ENCODE measurements at regions not wholly inside any gene's neighbourhood (a gene's known extent, or its start where the extent isn't known, plus 50 kb on each side); places are given as distances from the start of the nearest gene placed in this dataset.
A peak's percentile ranks its signal among the peaks of the same experiment; 100 is the strongest.

- DNase-seq (ENCODE audit: low read depth): no peak
These were observed 191.3 kb upstream of the AADAT start for GRCh38 chr4:170281027-170281426.

- DNase-seq (ENCODE audit: low read depth): no peak
These were observed 188.7 kb upstream of the AADAT start for GRCh38 chr4:170278460-170278859.

- DNase-seq (ENCODE audit: low read depth): no peak
These were observed 184.9 kb upstream of the AADAT start for GRCh38 chr4:170274616-170275015.

GRCh38 chr4:170272959-170273358, 183.2 kb upstream of the AADAT start:
- DNase-seq (ENCODE audit: low read depth): no peak

- DNase-seq (ENCODE audit: low read depth): no peak
These were observed 182.0 kb upstream of the AADAT start for GRCh38 chr4:170271723-170272122.

- DNase-seq (ENCODE audit: low read depth): no peak
These were observed 180.9 kb upstream of the AADAT start for GRCh38 chr4:170270628-170271027.

GRCh38 chr4:170269950-170270349, 180.2 kb upstream of the AADAT start:
- no peak for DNase-seq (ENCODE audit: low read depth)

GRCh38 chr4:170259631-170260153, 169.9 kb upstream of the AADAT start:
- peak; percentile 34 for DNase-seq (ENCODE audit: low read depth)

GRCh38 chr4:170256807-170257206, 167.1 kb upstream of the AADAT start:
- no peak for DNase-seq (ENCODE audit: low read depth)

- no peak for DNase-seq (ENCODE audit: low read depth)
These were observed 158.8 kb upstream of the AADAT start for GRCh38 chr4:170248576-170248975.

GRCh38 chr4:170248029-170248428, 158.3 kb upstream of the AADAT start:
- DNase-seq (ENCODE audit: low read depth): no peak

GRCh38 chr4:170247596-170247995, 157.8 kb upstream of the AADAT start:
- DNase-seq (ENCODE audit: low read depth): no peak

- no peak for DNase-seq (ENCODE audit: low read depth)
These were observed 154.0 kb upstream of the AADAT start for GRCh38 chr4:170243662-170244288.

- DNase-seq (ENCODE audit: low read depth): no peak
These were observed 152.7 kb upstream of the AADAT start for GRCh38 chr4:170242471-170242870.

GRCh38 chr4:170234800-170235199, 145.0 kb upstream of the AADAT start:
- no peak for DNase-seq (ENCODE audit: low read depth)

GRCh38 chr4:170231377-170231776, 141.6 kb upstream of the AADAT start:
- DNase-seq (ENCODE audit: low read depth): no peak

- no peak for DNase-seq (ENCODE audit: low read depth)
These were observed 140.5 kb upstream of the AADAT start for GRCh38 chr4:170230242-170230641.

- no peak for DNase-seq (ENCODE audit: low read depth)
These were observed 139.2 kb upstream of the AADAT start for GRCh38 chr4:170229006-170229405.

GRCh38 chr4:170227928-170228327, 138.2 kb upstream of the AADAT start:
- no peak for DNase-seq (ENCODE audit: low read depth)

- no peak for DNase-seq (ENCODE audit: low read depth)
These were observed 136.5 kb upstream of the AADAT start for GRCh38 chr4:170226288-170226687.

GRCh38 chr4:170214731-170215130, 125.0 kb upstream of the AADAT start:
- no peak for DNase-seq (ENCODE audit: low read depth)

GRCh38 chr4:170214101-170214500, 124.3 kb upstream of the AADAT start:
- DNase-seq (ENCODE audit: low read depth): no peak

- DNase-seq (ENCODE audit: low read depth): no peak
These were observed 113.0 kb upstream of the AADAT start for GRCh38 chr4:170202721-170203120.

- no peak for DNase-seq (ENCODE audit: low read depth)
These were observed 109.0 kb upstream of the AADAT start for GRCh38 chr4:170198747-170199146.
